PC-9 (cell line): ENCODE measurements at regions not wholly inside any gene's neighbourhood (a gene's known extent, or its start where the extent isn't known, plus 50 kb on each side); places are given as distances from the start of the nearest gene placed in this dataset.

ENCODE experiments used
- BruUV-seq: library from RNA; stranded (reverse); fragments of 400-500 nt; replicated peaks from 2 replicates; lab custom pipeline; 2021; lab: Mats Ljungman, UMichigan
- CTCF ChIA-PET: fragments of 300-600 bp; sonication (Branson Sonifier 250); formaldehyde crosslinking; loops from one replicate; lab custom pipeline; 2022; ENCODE audit warnings: antibody characterized with exemption; lab: Charles Lee
- POLR2A ChIA-PET: fragments of 300-600 bp; sonication (Branson Sonifier 250); formaldehyde crosslinking; loops from one replicate; lab custom pipeline; 2022; ENCODE audit warnings: antibody characterized with exemption; ENCODE audit not compliant: unreplicated experiment; lab: Charles Lee
- DNase-seq, 2 experiments: peaks; one replicate each; pipeline versions ENCODE4 v3.0.0 to v3.0.0-alpha.2; 2015 to 2022; ENCODE audit warnings: mixed read lengths in 1 of 2
- H2AFZ ChIP-seq: fragments of 200-600 bp; sonication (generic); 2 replicates; pipeline ENCODE4 v1.8.1; 2017; ENCODE audit warnings: antibody characterized with exemption
- H3F3A ChIP-seq: fragments of 200-600 bp; sonication (generic); 2 replicates; pipeline ENCODE4 v1.8.1; 2017; ENCODE audit warnings: antibody characterized with exemption, mild to moderate bottlenecking, low read depth; ENCODE audit not compliant: insufficient read depth
- H3K27ac ChIP-seq: fragments of 200-600 bp; sonication (generic); 2 replicates; pipeline ENCODE4 v1.6.1; 2016; ENCODE audit warnings: mixed run types
- H3K27me3 ChIP-seq: fragments of 200-600 bp; sonication (generic); 2 replicates; pipeline ENCODE4 v1.6.1; 2016; ENCODE audit warnings: low read depth, mixed run types; ENCODE audit not compliant: insufficient read depth
- H3K36me3 ChIP-seq: fragments of 200-600 bp; sonication (generic); 2 replicates; pipeline ENCODE4 v1.6.1; 2016; ENCODE audit warnings: low read depth, mixed run types
- H3K4me1 ChIP-seq: fragments of 200-600 bp; sonication (generic); replicated peaks from 2 replicates; pipeline ENCODE4 v1.6.1; 2016; ENCODE audit warnings: mixed run types; ENCODE audit not compliant: insufficient read depth
- H3K4me2 ChIP-seq: fragments of 200-600 bp; sonication (generic); 2 replicates; pipeline ENCODE4 v1.6.1; 2017; ENCODE audit warnings: mixed run types
- H3K4me3 ChIP-seq: fragments of 200-600 bp; sonication (generic); 2 replicates; pipeline ENCODE4 v1.6.1; 2016; ENCODE audit warnings: mixed run types
- H3K79me2 ChIP-seq: fragments of 200-600 bp; sonication (generic); 2 replicates; pipeline ENCODE4 v1.6.1; 2017; ENCODE audit warnings: low read depth, mixed run types
- H3K9me2 ChIP-seq: fragments of 200-600 bp; sonication (generic); 2 replicates; pipeline ENCODE4 v1.8.1; 2017; ENCODE audit warnings: mild to moderate bottlenecking; ENCODE audit not compliant: insufficient read depth
- H3K9me3 ChIP-seq: fragments of 200-600 bp; sonication (generic); 2 replicates; pipeline ENCODE4 v1.8.1; 2016; ENCODE audit warnings: low read depth; ENCODE audit not compliant: insufficient read depth
- H4K20me1 ChIP-seq: fragments of 200-600 bp; sonication (generic); 2 replicates; pipeline ENCODE4 v1.8.1; 2017; ENCODE audit not compliant: insufficient read depth
- CTCF ChIP-seq: fragments of 200-600 bp; sonication (generic); conservative IDR thresholded peaks from 2 replicates; pipeline ENCODE4 v1.6.1; 2017; ENCODE audit warnings: mixed run types, antibody characterized with exemption, mild to moderate bottlenecking, moderate library complexity
- EZH2 ChIP-seq: fragments of 200-600 bp; sonication (generic); IDR thresholded peaks from 2 replicates; pipeline ENCODE4 v1.8.0; 2017; ENCODE audit warnings: antibody characterized with exemption, low read depth
- intact Hi-C: fragments of 100-400 bp; cut with micrococcal nuclease; formaldehyde crosslinking; loops from one replicate; pipeline ENCODE4 v1.10.0; 2022; ENCODE audit not compliant: unreplicated experiment

DNA sequence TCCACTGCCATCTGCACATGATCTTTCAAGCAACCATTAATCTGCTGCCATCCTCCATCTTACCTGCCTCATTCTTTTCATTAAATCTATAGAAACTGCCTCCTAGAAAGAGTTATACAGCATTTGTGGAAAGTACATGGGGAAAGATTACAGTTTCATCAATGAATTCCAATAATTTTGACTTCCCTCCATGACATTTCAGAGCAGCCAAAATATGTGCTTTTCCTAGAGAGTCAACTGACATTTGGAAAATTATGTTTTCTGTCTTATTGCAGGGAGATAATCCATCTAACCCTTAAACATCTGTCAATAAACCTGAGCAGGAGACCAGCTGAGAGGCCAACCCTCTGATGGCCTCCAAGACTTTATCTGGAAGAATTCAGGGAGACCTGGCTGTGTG lies 147.0 kb upstream of the CDH5 start:
- Histone ChIP-seq H3K4me1 (no peaks in the 10 kb centered on the region), H3K9me2 (no peaks in the 10 kb centered on the region), H3F3A (no peaks in the 10 kb centered on the region), H3K4me2 (no peak overlapping the region), H3K27me3 (peaks cover 72% of the 10 kb centered on the region), H2AFZ (no peak overlapping the region), H3K9me3 (no peaks in the 10 kb centered on the region), H4K20me1 (no peaks in the 10 kb centered on the region), H3K27ac (no peak overlapping the region), H3K36me3 (no peaks in the 10 kb centered on the region), H3K79me2 (no peaks in the 10 kb centered on the region), H3K4me3 (no peak overlapping the region)
- intact Hi-C loops, result no loop called here
- CTCF ChIA-PET, result no interaction called here
- no peak for TF ChIP-seq CTCF
- no peak for TF ChIP-seq EZH2
- POLR2A ChIA-PET, result no interaction called here
- no TSS peak for BruUV-seq
- DNase-seq, result no peak

GRCh38 chr16:66212428-66212827 lies 154.1 kb upstream of the CDH5 start:
- Histone ChIP-seq H3K9me3 (no peaks in the 10 kb centered on the region), H3K27ac (no peak overlapping the region), H3K4me2 (no peak overlapping the region), H3F3A (no peaks in the 10 kb centered on the region), H3K36me3 (no peaks in the 10 kb centered on the region), H2AFZ (no peak overlapping the region), H4K20me1 (no peaks in the 10 kb centered on the region), H3K9me2 (no peaks in the 10 kb centered on the region), H3K4me3 (no peak overlapping the region), H3K4me1 (no peaks in the 10 kb centered on the region), H3K79me2 (no peaks in the 10 kb centered on the region), H3K27me3 (peaks cover 85% of the 10 kb centered on the region)
- ChIA-PET POLR2A (no interaction called here), CTCF (no interaction called here)
- TF ChIP-seq CTCF (no peak), EZH2 (no peak)
- no TSS peak for BruUV-seq
- intact Hi-C loops, result no loop called here
- no peak for DNase-seq

- no peaks in the 10 kb centered on the region for H3K4me1 ChIP-seq
- no peak for DNase-seq
- H3K27me3 ChIP-seq, result peaks cover 86% of the 10 kb centered on the region
- H4K20me1 ChIP-seq, result no peaks in the 10 kb centered on the region
- H3K4me2 ChIP-seq, result no peak overlapping the region
- intact Hi-C loops, result no loop called here
- H3K27ac ChIP-seq, result no peak overlapping the region
- TF ChIP-seq EZH2 (no peak), CTCF (no peak)
- no peaks in the 10 kb centered on the region for H3F3A ChIP-seq
- no TSS peak for BruUV-seq
- no peak overlapping the region for H2AFZ ChIP-seq
- no peaks in the 10 kb centered on the region for H3K36me3 ChIP-seq
- H3K9me3 ChIP-seq, result no peaks in the 10 kb centered on the region
- H3K9me2 ChIP-seq, result no peaks in the 10 kb centered on the region
- no peaks in the 10 kb centered on the region for H3K79me2 ChIP-seq
- ChIA-PET POLR2A (no interaction called here), CTCF (no interaction called here)
- H3K4me3 ChIP-seq, result no peak overlapping the region
These were observed 154.8 kb upstream of the CDH5 start for GRCh38 chr16:66211651-66212050.
